ENCODE measurements at regions not wholly inside any gene's neighbourhood (a gene's known extent, or its start where the extent isn't known, plus 50 kb on each side); places are given as distances from the start of the nearest gene placed in this dataset.

- TF ChIP-seq RAD21 (conservative IDR thresholded peaks at IDR 0.05) (no peak), EZH2 (IDR thresholded peaks at IDR 0.05; ENCODE audit: borderline replicate concordance, insufficient read depth, low read length, poor library complexity, severe bottlenecking) (no peak)
- TF ChIP-seq, protein P1, sequence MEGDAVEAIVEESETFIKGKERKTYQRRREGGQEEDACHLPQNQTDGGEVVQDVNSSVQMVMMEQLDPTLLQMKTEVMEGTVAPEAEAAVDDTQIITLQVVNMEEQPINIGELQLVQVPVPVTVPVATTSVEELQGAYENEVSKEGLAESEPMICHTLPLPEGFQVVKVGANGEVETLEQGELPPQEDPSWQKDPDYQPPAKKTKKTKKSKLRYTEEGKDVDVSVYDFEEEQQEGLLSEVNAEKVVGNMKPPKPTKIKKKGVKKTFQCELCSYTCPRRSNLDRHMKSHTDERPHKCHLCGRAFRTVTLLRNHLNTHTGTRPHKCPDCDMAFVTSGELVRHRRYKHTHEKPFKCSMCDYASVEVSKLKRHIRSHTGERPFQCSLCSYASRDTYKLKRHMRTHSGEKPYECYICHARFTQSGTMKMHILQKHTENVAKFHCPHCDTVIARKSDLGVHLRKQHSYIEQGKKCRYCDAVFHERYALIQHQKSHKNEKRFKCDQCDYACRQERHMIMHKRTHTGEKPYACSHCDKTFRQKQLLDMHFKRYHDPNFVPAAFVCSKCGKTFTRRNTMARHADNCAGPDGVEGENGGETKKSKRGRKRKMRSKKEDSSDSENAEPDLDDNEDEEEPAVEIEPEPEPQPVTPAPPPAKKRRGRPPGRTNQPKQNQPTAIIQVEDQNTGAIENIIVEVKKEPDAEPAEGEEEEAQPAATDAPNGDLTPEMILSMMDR (IDR thresholded peaks at IDR 0.05; ENCODE audit: poor library complexity, severe bottlenecking) = no peak
- TF ChIP-seq, protein P2, sequence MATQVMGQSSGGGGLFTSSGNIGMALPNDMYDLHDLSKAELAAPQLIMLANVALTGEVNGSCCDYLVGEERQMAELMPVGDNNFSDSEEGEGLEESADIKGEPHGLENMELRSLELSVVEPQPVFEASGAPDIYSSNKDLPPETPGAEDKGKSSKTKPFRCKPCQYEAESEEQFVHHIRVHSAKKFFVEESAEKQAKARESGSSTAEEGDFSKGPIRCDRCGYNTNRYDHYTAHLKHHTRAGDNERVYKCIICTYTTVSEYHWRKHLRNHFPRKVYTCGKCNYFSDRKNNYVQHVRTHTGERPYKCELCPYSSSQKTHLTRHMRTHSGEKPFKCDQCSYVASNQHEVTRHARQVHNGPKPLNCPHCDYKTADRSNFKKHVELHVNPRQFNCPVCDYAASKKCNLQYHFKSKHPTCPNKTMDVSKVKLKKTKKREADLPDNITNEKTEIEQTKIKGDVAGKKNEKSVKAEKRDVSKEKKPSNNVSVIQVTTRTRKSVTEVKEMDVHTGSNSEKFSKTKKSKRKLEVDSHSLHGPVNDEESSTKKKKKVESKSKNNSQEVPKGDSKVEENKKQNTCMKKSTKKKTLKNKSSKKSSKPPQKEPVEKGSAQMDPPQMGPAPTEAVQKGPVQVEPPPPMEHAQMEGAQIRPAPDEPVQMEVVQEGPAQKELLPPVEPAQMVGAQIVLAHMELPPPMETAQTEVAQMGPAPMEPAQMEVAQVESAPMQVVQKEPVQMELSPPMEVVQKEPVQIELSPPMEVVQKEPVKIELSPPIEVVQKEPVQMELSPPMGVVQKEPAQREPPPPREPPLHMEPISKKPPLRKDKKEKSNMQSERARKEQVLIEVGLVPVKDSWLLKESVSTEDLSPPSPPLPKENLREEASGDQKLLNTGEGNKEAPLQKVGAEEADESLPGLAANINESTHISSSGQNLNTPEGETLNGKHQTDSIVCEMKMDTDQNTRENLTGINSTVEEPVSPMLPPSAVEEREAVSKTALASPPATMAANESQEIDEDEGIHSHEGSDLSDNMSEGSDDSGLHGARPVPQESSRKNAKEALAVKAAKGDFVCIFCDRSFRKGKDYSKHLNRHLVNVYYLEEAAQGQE (IDR thresholded peaks at IDR 0.05; ENCODE audit: borderline replicate concordance) = no peak
Measured at GRCh38 chr1:232518349-232518748, 111.6 kb downstream of the SIPA1L2 start.
